HG02938 (cell line): ENCODE measurements at regions not wholly inside any gene's neighbourhood (a gene's known extent, or its start where the extent isn't known, plus 50 kb on each side); places are given as distances from the start of the nearest gene placed in this dataset.

Source experiments
- ATAC-seq: cut with Tn5 transposase; IDR thresholded peaks from one replicate; pipeline ENCODE4 v1.9.1; 2021; ENCODE audit warnings: mild to moderate bottlenecking, moderate library complexity; ENCODE audit not compliant: unreplicated experiment

GRCh38 chr17:63325808-63326207, 120.3 kb downstream of the CYB561 start:
- no peak for ATAC-seq

DNA sequence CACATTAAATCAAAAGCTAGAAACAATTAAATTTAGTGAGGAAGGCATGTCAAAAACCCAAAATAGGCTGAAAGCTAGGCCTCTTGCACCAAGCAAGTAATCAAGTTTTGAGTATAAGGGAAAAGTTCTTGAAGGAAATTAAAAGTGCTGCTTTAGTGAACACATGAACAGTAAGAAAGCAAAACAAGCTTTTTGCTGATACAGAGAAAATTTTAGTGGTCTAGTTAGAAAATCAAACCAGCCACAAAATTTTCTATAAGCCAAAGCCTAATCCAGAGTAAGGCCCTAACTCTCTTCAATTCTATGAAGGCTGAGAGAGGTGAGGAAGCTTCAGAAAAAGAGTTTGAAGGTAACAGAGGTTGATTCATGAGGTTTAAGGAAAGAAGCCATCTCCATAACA, 116.2 kb downstream of the CYB561 start:
- no peak for ATAC-seq

GRCh38 chr17:63331301-63332061, 114.6 kb downstream of the CYB561 start:
- ATAC-seq, result no peak

- no peak for ATAC-seq
Observed at GRCh38 chr17:63332286-63332685, 113.8 kb downstream of the CYB561 start.

GRCh38 chr17:63333869-63334268, 112.2 kb downstream of the CYB561 start:
- no peak for ATAC-seq

DNA sequence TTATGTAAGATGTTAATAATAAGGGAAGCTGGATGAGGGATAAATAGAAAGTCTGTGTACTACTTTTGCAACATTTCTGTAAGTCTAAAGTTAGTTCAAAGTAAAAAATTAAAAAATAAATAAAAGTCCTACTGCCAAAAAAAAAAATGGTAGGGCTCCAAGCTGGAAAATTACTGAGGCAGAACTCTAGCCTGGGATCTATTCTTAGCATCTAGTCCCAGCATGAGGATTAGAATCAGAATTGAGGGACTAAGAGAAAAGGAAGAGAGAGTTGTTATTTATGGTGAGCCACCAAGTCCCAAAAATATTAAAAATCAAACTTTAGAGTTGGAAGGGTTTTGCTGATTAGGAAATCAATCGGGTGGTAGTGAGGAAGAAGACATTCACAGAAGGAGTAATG, 110.3 kb downstream of the CYB561 start:
- ATAC-seq, result no peak

GRCh38 chr17:63337579-63337978, 108.5 kb downstream of the CYB561 start:
- no peak for ATAC-seq

GRCh38 chr17:63338272-63338671, 107.8 kb downstream of the CYB561 start:
- ATAC-seq, result no peak

DNA sequence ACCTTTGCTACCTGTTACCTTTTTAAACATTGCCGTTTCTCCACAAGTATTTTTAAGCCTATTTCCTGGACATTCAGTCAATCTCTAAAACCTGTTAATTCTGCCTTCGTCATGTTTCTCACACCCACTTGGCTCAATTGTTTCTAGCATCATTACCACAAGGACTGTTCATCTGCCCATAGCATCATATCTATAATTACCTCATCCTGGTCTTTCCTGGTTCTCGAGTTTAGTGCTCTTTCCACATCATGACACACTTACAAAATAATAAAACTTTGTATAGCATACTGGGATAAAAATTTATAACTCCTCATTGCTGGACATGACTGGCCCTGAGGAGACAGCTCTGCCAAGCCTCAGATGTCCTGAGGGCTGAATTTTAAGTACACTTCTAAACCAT, 104.8 kb downstream of the CYB561 start:
- no peak for ATAC-seq

- ATAC-seq, result no peak
Observed at GRCh38 chr17:63344383-63344782, 101.7 kb downstream of the CYB561 start.

GRCh38 chr17:63345611-63346010, 100.5 kb downstream of the CYB561 start:
- ATAC-seq, result no peak

- no peak for ATAC-seq
Observed at GRCh38 chr17:63347475-63347874, 98.6 kb downstream of the CYB561 start.

GRCh38 chr17:63349478-63350000, 96.6 kb downstream of the CYB561 start:
- ATAC-seq, result no peak

GRCh38 chr17:63350364-63350763, 95.7 kb downstream of the CYB561 start:
- ATAC-seq, result no peak

DNA sequence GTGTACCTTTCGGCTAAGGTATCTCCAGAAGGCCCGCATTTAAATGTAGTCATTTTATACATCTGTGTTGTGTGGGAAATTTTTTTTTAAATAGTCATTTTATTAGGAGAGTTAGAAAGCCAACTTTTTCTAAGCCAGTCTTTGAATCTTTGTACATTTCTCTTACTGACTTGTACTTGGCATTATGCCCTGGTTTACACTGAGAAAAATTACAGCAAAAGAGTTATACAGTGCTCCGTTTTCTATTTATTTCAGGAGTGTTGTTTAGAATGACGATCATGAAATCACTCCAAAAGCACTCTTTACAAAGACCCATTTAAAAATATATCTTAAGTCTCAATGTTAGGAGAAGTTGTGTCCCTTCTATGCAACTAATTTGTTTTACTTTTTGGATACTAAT, 91.8 kb downstream of the CYB561 start:
- ATAC-seq, result no peak

DNA sequence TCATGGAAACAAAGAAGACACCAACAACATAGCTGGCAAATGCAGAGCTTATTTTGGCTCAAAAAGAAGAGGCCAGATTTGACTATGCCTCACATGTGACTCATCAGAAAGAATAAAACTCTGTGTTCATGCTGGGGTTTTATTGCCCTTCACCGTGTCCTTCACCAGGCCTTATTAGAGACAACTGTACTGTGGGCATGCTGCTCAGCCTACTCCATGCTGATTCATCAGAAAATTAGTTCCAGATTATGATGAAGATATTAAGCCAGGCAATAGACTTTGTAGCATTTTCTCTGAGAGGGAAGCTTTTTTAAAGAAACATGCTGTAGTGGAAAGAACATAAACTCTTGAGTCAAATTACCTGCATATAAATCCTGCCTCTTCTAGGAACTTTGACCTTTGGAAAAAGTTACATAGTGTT, 89.8 kb downstream of the CYB561 start:
- no peak for ATAC-seq

DNA sequence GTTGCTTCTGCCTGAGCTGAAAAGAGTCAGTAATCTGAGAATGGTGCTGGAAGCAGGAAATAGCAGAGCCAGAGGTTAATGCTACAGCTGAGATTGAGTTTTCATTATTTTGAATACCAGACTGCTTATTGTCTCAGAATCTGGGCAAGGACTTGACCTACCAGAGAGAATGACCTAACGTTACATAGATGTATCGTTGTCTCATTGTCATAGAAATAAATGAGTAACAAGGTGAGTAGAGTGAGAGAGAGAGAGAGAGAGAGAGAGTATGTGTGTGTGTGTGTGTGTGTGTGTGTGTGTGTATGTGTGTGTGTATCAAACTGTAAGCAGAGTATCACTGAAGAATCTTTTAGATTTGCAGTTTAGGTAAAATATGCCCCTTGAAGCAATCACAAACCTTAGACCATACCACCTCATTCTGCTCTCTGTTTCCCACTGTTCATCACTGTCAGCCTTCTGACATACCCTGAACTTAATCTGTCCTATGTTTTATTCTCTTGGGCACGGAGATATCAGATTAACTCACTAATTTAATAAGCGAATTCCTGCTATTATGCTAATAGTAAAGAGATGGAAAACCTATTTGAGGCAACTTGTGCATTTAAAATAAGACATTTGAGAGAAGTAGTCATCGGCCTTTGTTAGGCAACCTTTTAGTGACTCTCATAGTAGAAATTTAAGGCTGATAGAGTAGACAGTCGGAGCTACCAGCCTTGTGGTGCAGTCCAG, 87.8 kb downstream of the CYB561 start:
- no peak for ATAC-seq

GRCh38 chr17:63358956-63359355, 87.2 kb downstream of the CYB561 start:
- no peak for ATAC-seq

DNA sequence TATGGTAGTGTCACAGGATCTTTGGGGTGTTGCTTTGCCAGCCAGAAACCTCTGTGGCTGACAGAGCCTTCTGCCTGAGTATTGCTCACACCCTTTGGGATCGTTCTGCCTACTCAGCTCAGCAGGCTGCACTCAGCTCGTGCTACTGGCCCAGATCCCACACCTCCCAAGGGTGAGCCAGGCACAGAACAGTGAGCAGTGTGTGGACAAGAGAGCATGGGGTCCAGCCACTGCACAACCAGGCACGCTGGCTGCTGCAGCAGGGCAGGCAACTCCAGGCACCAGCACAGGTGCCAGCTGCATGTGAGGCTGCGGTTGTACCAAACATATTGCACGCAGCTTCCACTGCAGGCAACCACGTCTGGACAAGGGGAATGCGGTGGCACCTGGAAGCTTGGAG, 84.9 kb downstream of the CYB561 start:
- no peak for ATAC-seq

DNA sequence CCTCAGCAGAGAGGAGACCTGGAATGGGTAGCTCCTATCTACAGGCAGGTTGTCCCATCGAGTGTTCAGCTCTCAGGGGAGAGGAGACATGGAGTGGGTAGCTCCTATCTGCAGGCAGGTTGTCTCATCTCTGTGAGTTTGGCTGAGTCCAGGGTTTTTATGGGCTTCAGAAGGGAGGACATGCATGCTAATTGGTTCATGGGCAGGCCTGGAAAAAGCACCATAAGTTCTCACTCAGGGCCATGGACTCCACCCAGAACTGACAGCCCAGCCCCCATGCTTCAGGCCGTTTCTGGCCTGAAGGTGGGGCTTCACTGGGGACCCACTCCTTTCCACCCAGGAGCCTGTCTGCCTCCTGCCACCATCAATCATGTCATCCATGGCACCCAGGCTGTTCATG, 84.0 kb downstream of the CYB561 start:
- no peak for ATAC-seq

GRCh38 chr17:63364387-63364786, 81.7 kb downstream of the CYB561 start:
- no peak for ATAC-seq

GRCh38 chr17:63364944-63365343, 81.2 kb downstream of the CYB561 start:
- no peak for ATAC-seq
